ENCODE measurements at regions not wholly inside any gene's neighbourhood (a gene's known extent, or its start where the extent isn't known, plus 50 kb on each side); places are given as distances from the start of the nearest gene placed in this dataset.
A peak's percentile ranks its signal among the peaks of the same experiment; 100 is the strongest.

DNA sequence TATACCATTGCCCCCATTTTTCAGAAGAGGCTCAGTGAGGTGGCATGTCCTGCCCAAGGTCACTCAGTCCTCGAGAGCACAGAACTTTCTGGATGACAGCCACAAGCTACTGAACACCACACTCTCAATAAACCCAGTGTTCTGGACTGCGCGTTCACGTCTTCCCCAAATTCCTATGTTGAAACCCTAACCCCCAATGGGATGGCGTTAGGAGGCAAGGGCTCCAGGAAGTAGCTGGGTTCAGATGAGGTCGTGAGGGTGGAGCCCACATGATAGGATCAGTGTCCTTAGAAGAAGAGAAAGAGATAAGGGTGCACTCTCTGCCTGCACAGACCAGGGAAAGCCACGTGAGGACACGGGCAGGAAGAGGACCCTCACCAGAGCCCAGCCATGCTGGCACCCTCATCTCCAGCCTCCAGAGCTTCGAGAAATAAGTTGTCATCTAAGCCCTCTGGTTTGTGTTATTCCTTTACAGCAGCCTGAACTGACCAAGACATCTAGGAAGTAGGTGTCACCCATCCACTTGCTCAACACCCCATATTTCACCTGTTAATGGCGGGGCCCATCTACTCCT lies 324.0 kb downstream of the UACA start:
- intact Hi-C loops (cut with micrococcal nuclease) = no loop called here
- WGBS (ENCODE audit: insufficient coverage) = 78% methylated on average over 9 of the region's 10 CpGs
- H3K27ac Mint-ChIP-seq = no peak overlapping the region

GRCh38 chr15:70438776-70439175 lies 324.6 kb downstream of the UACA start:
- Histone ChIP-seq H3K36me3 (ENCODE audit: control insufficient read depth, insufficient read depth, low read length) (no peaks in the 10 kb centered on the region), H3K27me3 (ENCODE audit: control insufficient read depth, insufficient read depth, low read length) (no peaks in the 10 kb centered on the region), H3K9me3 (ENCODE audit: control insufficient read depth, insufficient read depth, low read length) (no peaks in the 10 kb centered on the region), H3K4me1 (ENCODE audit: control insufficient read depth, insufficient read depth, low read length) (no peaks in the 10 kb centered on the region), H3K27ac (ENCODE audit: low read length) (no peak overlapping the region), H3K4me3 (ENCODE audit: low read length) (no peak overlapping the region)
- Mint-ChIP-seq H3K4me1 (peaks cover 0 to 10% of the 10 kb centered on the region in 2 donors), H3K27me3 (ENCODE audit: low read depth in 2 of 2) (peaks cover 40 to 56% of the 10 kb centered on the region in 2 donors), H3K4me3 (no peak overlapping the region), H3K27ac (no peak overlapping the region), H3K36me3 (no peaks in the 10 kb centered on the region), H3K9me3 (no peaks in the 10 kb centered on the region)
- intact Hi-C loops (cut with micrococcal nuclease) = no loop called here
- DNase-seq (peak in 1 of 2 donors; percentile 9), ATAC-seq (no peak)
- WGBS (ENCODE audit: insufficient coverage) = 91% methylated on average over 11 of the region's 11 CpGs
- TF ChIP-seq, protein P1, sequence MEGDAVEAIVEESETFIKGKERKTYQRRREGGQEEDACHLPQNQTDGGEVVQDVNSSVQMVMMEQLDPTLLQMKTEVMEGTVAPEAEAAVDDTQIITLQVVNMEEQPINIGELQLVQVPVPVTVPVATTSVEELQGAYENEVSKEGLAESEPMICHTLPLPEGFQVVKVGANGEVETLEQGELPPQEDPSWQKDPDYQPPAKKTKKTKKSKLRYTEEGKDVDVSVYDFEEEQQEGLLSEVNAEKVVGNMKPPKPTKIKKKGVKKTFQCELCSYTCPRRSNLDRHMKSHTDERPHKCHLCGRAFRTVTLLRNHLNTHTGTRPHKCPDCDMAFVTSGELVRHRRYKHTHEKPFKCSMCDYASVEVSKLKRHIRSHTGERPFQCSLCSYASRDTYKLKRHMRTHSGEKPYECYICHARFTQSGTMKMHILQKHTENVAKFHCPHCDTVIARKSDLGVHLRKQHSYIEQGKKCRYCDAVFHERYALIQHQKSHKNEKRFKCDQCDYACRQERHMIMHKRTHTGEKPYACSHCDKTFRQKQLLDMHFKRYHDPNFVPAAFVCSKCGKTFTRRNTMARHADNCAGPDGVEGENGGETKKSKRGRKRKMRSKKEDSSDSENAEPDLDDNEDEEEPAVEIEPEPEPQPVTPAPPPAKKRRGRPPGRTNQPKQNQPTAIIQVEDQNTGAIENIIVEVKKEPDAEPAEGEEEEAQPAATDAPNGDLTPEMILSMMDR (IDR thresholded peaks at IDR 0.05) = no peak

More for the DNA sequence above, 324.0 kb downstream of the UACA start:
- Mint-ChIP-seq H3K4me1 (peaks cover 0 to 10% of the 10 kb centered on the region in 2 donors), H3K36me3 (no peaks in the 10 kb centered on the region), H3K9me3 (no peaks in the 10 kb centered on the region), H3K27me3 (ENCODE audit: low read depth in 2 of 2) (peaks cover 42 to 57% of the 10 kb centered on the region in 2 donors), H3K4me3 (no peak overlapping the region)
- Histone ChIP-seq H3K36me3 (ENCODE audit: control insufficient read depth, insufficient read depth, low read length) (no peaks in the 10 kb centered on the region), H3K4me3 (ENCODE audit: low read length) (no peak overlapping the region), H3K9me3 (ENCODE audit: control insufficient read depth, insufficient read depth, low read length) (no peaks in the 10 kb centered on the region), H3K27ac (ENCODE audit: low read length) (no peak overlapping the region), H3K4me1 (ENCODE audit: control insufficient read depth, insufficient read depth, low read length) (no peaks in the 10 kb centered on the region), H3K27me3 (ENCODE audit: control insufficient read depth, insufficient read depth, low read length) (no peaks in the 10 kb centered on the region)
- ATAC-seq = no peak
- DNase-seq = no peak
- TF ChIP-seq, protein P1 (IDR thresholded peaks at IDR 0.05) = no peak

DNA sequence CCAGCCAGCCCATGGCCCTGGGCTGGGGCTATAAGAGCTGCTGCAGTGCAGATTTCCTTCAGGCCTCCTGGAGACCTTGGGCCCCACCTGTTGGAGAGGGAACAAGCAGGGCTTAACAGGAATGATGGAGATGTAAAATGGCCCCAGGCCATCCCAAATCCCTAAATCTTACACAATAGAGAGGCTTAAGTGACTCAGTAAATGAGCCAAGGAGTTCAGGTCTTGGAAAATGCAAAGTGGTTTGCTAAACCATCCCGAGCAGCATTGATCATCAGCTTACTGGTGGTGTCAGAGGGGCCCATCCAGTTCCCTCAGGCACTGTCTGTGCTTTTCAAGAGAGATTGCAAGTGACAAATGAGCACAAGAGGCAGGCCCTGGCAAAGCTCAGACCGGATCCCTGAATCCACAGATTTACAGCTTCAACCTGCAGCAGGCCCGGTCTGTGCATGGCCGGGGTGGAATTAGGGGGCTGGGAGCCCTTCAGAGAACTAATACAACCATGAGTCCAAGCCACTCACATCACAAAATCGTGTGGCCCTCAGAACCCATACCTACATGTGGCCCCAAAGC lies 325.4 kb downstream of the UACA start:
- intact Hi-C loops (cut with micrococcal nuclease) = no loop called here
- no peaks in the 10 kb centered on the region for H3K36me3 ChIP-seq (ENCODE audit: control insufficient read depth, insufficient read depth, low read length)

More for the DNA sequence above, 325.4 kb downstream of the UACA start:
- Mint-ChIP-seq H3K27me3 (ENCODE audit: low read depth in 2 of 2) (peaks cover 32 to 52% of the 10 kb centered on the region in 2 donors), H3K27ac (no peak overlapping the region), H3K4me1 (peaks cover 0 to 10% of the 10 kb centered on the region in 2 donors), H3K4me3 (no peak overlapping the region), H3K36me3 (no peaks in the 10 kb centered on the region), H3K9me3 (no peaks in the 10 kb centered on the region)
- 92% methylated on average over 5 of the region's 5 CpGs for WGBS (ENCODE audit: insufficient coverage)
- TF ChIP-seq, protein P1 (IDR thresholded peaks at IDR 0.05) = no peak
- no peaks in the 10 kb centered on the region for H3K4me1 ChIP-seq (ENCODE audit: control insufficient read depth, insufficient read depth, low read length)
- H3K9me3 ChIP-seq (ENCODE audit: control insufficient read depth, insufficient read depth, low read length) = no peaks in the 10 kb centered on the region
- ATAC-seq (no peak), DNase-seq (no peak)
- no peaks in the 10 kb centered on the region for H3K27me3 ChIP-seq (ENCODE audit: control insufficient read depth, insufficient read depth, low read length)
- H3K27ac ChIP-seq (ENCODE audit: low read length) = no peak overlapping the region
- no peak overlapping the region for H3K4me3 ChIP-seq (ENCODE audit: low read length)
